GM13976 (cell line): ENCODE measurements at regions not wholly inside any gene's neighbourhood (a gene's known extent, or its start where the extent isn't known, plus 50 kb on each side); places are given as distances from the start of the nearest gene placed in this dataset.

Experiments
- DNase-seq: peaks from one replicate; pipeline ENCODE4 v3.0.0; 2012; ENCODE audit warnings: low spot score
- in situ Hi-C: fragments of 300-500 bp; cut with MboI; formaldehyde crosslinking; loops from one replicate; pipeline ENCODE4 v1.12.0; 2022; ENCODE audit warnings: low sequenced_read_pairs, mixed read lengths, inconsistent platforms; ENCODE audit not compliant: unreplicated experiment
- TF ChIP-seq, protein P1 (sequence below): IDR thresholded peaks from 2 replicates; pipeline ENCODE4 v1.5.1; 2012; ENCODE audit warnings: borderline replicate concordance, mild to moderate bottlenecking; ENCODE audit not compliant: insufficient read depth; ENCODE audit errors: extremely low read depth, missing control alignments, control extremely low read depth

DNA sequence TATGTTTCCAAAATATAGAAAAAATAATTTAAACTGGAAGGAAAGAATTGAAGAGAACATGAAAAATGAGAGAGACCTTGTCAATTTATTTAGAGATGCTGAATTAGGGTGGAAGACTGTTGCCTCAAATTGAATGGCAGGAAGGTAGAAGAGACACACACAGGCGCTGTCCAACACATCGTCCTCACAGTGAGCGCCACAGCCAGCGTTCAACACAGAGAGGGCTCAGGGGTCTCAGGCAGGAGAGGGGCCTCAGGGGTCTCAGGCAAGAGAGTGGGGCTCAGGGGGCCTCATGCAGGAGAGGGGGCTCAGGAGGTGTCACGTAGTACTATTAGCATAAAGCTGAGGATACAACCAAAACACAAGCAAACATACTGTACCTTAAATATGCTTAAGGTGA is 65.7 kb downstream of the TMEM18 start:
- in situ Hi-C loops = no loop called here

DNA sequence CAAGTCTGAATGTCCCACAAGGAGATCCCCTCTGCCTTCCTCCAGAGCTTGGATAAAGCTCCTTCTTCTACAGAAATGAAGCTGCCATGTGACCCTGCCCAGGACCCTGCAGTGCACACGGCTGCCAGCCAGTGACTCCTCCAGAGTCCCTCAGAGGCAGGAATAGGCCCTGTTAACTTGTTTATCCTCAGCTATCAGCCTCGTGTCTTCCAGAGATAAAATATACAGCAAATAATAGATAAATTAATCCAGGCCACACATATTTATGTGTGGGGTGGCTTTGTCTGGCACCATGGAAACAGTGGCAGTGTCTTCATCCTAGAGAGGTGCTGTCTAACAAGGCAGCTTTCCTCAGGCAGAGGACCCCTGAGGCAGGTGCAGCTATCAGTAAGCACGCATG is 66.7 kb downstream of the TMEM18 start:
- in situ Hi-C loops = no loop called here
- TF ChIP-seq, protein P1, sequence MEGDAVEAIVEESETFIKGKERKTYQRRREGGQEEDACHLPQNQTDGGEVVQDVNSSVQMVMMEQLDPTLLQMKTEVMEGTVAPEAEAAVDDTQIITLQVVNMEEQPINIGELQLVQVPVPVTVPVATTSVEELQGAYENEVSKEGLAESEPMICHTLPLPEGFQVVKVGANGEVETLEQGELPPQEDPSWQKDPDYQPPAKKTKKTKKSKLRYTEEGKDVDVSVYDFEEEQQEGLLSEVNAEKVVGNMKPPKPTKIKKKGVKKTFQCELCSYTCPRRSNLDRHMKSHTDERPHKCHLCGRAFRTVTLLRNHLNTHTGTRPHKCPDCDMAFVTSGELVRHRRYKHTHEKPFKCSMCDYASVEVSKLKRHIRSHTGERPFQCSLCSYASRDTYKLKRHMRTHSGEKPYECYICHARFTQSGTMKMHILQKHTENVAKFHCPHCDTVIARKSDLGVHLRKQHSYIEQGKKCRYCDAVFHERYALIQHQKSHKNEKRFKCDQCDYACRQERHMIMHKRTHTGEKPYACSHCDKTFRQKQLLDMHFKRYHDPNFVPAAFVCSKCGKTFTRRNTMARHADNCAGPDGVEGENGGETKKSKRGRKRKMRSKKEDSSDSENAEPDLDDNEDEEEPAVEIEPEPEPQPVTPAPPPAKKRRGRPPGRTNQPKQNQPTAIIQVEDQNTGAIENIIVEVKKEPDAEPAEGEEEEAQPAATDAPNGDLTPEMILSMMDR = no peak
- no peak for DNase-seq

More for the DNA sequence above, 65.7 kb downstream of the TMEM18 start:
- no peak for DNase-seq
- TF ChIP-seq, protein P1 = no peak

DNA sequence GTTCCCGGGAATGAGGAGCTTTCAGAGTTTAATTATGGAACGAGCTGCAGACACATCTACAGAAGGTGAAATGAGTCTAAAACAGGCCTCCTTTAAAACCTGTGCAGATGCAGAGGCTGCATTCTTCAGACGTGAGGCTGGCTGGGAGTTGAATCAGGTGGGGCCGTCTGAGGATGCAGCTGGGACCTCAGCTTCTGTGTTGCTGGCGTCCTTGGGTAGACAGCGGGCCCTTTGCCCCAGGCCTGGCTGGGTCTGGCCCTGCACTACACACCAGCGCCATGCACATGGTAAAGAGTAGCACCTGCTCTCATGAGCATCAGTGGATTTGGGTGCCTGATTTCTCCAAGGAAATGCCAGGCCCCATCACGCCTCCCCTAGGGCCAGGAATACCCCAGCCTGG is 67.3 kb downstream of the TMEM18 start:
- TF ChIP-seq, protein P1 = no peak
- in situ Hi-C loops = no loop called here
- DNase-seq = no peak

DNA sequence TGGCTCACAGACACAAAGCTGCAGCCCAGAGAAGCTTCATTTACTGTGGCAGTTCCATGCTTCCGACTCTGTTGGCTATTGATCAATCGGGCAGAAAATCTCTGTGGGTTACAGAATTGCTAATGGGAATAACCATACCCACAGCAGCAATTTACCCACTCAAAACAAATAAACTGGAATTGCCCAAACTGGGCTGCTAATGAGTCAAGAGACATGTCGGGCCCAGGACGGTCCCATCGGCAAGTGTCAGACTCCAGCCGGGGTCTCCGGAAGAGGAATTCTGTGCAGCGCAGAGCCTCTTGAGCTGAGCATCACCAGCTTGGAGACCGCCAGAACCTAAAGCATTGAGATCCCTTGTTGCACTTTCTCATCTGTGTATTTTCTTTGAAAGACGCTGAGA is 67.8 kb downstream of the TMEM18 start:
- no peak for DNase-seq
- in situ Hi-C loops = no loop called here
- TF ChIP-seq, protein P1 = no peak

DNA sequence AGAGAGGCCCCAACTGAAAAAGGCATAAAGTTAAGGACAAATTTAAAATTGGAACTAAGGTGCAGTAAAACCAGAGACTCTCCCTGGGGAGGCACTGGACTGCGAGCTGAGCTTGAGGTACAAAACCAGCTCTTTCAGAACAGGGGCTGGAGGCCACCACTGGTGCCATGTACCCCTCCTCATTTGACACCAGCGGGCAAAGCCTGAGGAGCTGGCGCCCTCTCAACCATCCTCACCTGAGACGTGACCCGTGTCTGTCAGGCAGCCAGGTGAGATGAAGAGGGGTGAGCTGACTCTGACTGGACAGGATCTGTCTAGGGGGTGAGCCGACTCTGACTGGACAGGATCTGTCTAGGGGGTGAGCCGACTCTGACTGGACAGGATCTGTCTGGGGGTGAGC is 68.5 kb downstream of the TMEM18 start:
- in situ Hi-C loops = no loop called here
- DNase-seq = no peak
- TF ChIP-seq, protein P1 = no peak

DNA sequence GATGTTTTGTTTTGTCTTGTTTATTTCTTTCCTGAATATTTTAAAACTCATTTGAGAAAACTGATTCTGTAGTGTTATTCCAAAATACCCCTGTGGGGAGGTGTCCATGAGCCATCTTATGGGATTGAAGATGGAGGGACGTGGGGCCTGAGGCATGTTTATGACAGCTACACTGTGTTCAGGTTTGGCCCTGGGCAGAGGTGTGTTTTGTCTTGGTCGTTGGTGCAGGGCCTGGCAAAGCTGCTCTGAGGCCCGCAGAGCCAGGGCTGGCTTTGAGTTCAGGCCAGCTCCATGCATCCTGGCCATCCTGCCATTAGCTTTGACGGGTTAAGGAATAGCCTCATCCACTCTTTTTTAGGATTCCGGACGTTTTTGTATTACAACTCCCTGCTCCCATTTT is 68.9 kb downstream of the TMEM18 start:
- no peak for DNase-seq
- in situ Hi-C loops = no loop called here
- TF ChIP-seq, protein P1 = no peak

DNA sequence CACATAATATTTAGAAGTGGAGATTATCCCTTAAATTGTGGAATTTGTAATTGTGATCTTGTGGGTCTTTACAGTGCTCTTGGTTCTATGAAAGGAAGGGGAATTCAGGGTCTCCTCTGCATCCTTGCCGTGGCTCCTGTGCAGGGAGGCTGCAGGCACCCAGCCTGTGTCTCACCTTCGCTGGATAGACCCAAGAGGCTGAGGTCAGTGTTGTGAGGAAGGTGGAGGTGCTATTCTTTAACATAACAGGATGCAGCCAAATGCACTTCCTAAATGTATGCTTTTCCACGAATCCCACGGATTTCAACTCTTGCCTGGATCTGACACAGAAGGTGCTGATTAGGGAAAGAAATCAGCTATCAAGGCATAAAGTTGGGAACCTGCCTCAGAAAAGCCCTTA is 69.5 kb downstream of the TMEM18 start:
- DNase-seq = no peak
- TF ChIP-seq, protein P1 = no peak
- in situ Hi-C loops = no loop called here
